GM19395 (cell line): ENCODE measurements at regions not wholly inside any gene's neighbourhood (a gene's known extent, or its start where the extent isn't known, plus 50 kb on each side); places are given as distances from the start of the nearest gene placed in this dataset.

Experiments
- ATAC-seq: cut with Tn5 transposase; IDR thresholded peaks from one replicate; pipeline ENCODE4 v1.9.1; 2021; ENCODE audit warnings: mild to moderate bottlenecking, moderate library complexity; ENCODE audit not compliant: unreplicated experiment

DNA sequence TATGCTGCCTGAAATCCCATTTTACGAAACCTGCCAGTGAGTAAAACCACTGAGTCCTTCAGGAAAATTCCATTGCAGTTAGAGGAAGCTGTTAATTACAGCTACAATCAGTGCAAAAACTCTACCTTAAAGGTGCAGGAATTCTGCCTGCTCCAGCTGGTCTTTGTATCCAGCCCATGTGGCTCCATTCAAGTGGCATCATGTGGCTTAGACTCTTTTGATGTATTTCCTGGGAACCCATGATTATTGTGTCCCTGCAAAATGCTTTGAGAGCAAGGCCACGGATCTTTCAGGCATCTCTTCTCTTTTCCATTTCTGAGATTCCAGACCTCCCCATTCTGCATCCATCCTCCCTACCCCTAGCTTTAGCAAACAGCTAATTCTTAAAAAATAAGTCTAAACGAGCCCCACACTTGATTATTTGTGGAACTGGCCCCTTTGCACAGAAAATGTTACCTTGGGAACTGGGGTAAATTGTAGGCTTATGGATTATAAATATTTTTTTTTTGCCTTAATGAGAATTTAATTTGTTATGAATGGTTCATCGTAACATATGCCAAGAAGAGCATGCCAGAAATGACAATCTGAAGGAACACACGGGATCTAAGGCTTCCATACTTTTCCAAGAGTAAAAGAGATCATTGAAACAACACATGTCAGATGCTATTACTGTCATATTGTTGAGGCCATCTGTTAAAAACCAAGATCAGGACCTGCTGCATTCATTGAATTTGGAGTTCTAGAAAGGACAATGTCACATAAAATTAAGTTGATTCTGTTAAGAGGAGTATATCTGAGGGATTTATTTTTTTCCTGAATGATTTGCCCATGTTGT lies 144.6 kb downstream of the TPH2 start:
- ATAC-seq: no peak

GRCh38 chr12:72084061-72084460 lies 145.4 kb downstream of the TPH2 start:
- ATAC-seq: no peak

DNA sequence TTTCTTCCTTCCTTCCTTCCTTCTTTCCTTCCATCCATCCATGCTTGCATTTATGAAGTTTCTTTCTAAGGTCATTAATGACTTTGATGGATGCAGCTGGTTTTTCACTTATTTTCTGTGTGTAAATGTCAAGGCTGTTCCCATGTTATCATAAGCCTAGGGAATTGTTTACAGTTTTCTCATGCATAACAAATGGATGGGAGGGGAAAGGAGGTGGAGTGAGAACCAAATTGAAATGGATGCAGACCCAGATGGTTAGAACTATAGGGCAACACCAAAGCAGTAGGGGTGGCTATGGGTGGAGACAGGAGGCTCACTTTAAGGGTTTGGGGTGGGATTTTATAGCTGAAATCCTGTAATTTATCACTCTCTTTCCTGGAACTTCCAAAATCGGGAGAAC lies 146.2 kb downstream of the TPH2 start:
- ATAC-seq: no peak

GRCh38 chr12:72089678-72090077 lies 151.0 kb downstream of the TPH2 start:
- no peak for ATAC-seq

DNA sequence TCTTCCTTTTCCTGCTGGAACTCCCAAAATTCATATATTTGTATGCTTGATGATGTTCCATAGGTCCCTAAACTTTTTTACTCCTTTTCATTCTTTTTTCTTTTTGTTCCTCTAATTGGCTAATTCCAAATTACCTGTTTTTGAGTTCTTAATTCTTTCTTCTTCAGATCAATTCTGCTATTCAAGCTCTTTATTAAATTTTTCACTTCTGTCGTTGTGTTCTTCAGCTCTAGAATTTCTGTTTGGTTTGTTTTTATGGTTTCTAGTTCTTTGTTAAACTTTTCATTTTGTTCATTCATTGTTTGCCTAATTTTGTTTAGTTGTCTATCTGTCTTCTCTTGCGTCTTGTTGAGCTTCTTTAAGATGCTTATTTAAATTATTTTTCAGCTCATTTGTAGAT lies 154.8 kb downstream of the TPH2 start:
- ATAC-seq: no peak

DNA sequence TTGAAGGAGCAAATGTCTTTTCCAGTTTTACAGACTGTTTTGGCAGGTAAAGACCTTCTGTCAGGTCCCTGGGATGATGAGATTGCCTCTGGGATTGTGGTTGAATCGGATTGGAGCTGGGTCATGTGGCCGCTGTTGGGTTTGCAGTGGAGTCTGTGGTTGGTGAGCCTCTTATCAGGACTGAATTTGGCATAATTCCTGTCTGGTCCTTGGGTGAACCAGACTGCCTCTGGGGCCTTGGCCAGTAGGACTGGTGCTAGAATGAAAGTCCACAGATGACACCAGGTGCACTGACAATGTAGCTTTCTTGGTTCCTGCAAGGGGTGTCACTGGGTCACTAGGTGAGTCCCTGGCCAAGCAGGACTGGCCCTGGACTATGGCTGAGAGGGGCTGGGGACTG lies 155.3 kb downstream of the TPH2 start:
- ATAC-seq: no peak

DNA sequence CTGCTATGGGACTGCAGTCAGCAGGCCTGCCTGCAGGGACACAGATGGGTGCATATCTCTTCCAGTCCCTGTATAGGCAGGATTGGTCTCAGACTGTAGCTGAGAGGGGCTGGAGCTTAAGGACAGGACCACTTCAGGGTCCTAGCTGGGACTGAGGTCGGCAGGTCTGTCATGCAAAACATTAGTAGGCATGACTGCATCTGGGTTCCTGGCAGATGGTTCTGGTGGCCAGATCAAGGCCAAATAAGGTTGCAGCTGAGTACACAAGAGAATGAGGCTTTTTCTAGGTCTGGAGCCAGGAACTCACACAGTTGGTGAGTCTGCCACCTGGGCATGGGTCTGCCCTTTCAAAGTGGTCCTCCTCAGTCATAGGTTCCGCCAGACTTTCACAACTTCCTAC lies 155.8 kb downstream of the TPH2 start:
- ATAC-seq: no peak

GRCh38 chr12:72095025-72095424 lies 156.4 kb downstream of the TPH2 start:
- ATAC-seq: no peak

- ATAC-seq: no peak
Measured at GRCh38 chr12:72098622-72099021, 160.0 kb downstream of the TPH2 start.

DNA sequence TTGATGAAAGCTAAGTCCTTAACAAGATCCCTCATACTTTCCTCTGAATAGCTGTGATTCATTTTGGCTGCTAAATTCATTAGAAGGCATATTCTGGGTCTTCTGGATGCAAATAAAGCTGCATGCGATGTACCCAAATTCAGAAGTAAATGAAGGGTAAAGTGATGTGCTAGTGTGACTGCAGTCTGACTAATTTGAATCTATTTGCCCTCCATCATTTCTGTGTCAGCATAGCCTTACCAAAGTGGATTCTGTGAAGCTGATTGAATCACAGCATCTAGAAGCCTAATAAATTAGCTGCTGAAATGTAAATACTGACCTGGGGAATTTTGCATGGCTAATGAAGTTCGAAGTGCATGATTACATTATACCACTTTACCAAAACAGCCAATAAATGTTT lies 162.2 kb downstream of the TPH2 start:
- ATAC-seq: no peak

DNA sequence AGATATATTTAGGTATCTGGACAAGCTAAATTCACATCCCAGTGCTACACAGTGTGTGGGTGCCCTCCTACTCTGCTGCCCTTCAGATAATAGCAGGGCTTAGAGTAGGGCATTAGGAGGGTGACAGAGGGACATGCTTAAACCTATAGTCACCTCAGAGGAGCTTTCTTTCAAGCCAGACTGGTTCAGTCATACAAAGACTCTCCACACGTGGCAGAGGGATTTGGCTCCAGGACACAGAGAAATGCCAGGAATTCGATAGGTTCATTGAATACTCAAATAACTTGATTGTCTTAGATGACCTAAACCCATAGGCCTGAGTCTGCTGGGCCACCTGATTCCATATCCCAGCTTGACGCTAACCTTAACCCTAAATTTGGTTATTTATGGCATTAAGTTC lies 163.5 kb downstream of the TPH2 start:
- no peak for ATAC-seq

GRCh38 chr12:72105849-72106248 lies 166.3 kb upstream of the TRHDE start:
- no peak for ATAC-seq

GRCh38 chr12:72110937-72111650 lies 161.1 kb upstream of the TRHDE start:
- ATAC-seq: no peak

DNA sequence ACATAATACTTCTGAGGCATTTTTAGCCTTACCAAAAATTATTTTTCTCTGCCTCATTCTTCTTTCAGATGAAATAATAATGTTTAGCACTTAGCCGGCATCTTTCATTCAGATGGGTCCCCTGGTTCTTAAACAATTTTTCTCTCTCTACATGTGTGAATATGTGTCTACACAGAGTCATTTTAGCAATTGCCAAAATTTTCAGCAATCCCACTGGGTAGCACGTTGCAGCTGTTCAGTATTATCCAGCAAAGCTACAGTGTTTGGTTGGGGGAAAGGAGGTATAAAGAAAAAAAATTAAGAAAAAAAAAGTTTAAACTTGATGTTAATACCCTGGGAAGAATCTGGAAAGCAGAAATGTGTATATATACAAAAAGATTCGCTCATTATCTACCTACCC lies 160.5 kb upstream of the TRHDE start:
- no peak for ATAC-seq

DNA sequence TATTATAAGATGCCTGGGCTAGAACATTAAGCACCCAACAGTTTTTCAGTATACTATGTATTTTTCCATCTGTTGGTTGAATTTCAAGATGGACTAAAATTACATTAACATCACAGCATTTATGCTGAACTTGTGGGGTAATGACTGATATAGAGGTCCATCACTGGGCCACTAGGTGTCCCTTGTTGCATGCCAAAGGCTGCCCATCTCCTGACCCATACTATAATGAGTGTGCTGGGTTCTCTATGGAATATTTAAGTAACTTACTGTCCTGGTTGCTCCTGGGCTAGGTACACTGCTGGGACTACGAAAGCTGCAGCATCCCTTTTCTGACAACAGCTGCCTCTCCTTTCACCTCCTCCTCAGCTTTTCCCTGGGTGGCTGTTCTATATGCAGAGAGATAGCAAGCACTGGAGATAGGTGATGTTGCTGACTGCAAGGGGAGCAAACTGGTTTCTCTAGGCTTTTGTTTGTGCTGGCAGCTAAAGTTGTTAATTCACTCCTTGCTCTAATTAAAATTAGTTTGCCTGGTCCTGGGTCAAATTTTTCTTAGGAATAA lies 138.6 kb upstream of the TRHDE start:
- ATAC-seq: no peak

GRCh38 chr12:72134246-72135020 lies 137.7 kb upstream of the TRHDE start:
- no peak for ATAC-seq

DNA sequence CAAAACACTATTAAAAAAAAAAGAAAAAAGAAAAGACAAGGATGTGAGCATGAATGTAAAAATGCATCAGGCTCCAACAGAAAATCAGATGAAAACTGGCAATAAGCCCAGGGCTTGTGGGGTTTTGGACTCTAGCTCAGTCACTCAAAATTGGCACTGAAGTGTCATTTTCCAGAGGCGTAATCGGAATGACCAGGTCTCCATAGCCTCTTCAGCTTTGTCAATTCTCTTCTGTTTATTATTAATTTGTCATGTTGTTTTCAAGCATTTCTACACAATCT lies 137.2 kb upstream of the TRHDE start:
- no peak for ATAC-seq

DNA sequence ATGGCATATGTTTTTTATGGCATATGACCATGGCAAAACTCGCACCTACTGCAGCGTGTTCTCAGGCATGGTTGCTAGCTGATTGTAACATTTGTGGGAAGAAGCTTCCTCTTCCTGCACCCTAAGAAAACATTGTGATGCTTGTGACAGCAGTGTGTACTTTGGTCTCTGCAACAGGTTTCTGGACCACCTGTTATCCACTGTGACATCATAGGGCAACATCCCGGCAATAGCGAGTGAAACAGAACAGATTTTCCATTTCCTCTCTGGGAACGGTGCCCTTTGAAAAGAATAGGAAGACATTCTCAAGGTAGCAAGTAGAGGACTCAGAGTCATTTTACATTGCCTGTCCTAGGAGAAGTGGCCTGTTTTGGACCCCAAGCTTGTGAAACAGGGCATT lies 135.4 kb upstream of the TRHDE start:
- no peak for ATAC-seq

- ATAC-seq: no peak
Measured at GRCh38 chr12:72139411-72139810, 132.8 kb upstream of the TRHDE start.

GRCh38 chr12:72141381-72141780 lies 130.8 kb upstream of the TRHDE start:
- peak; percentile 99 for ATAC-seq

GRCh38 chr12:72144553-72144952 lies 127.6 kb upstream of the TRHDE start:
- ATAC-seq: no peak

GRCh38 chr12:72146495-72146894 lies 125.7 kb upstream of the TRHDE start:
- ATAC-seq: no peak
